Peyer's patch (tissue), 4 donors: ENCODE measurements at regions not wholly inside any gene's neighbourhood (a gene's known extent, or its start where the extent isn't known, plus 50 kb on each side); places are given as distances from the start of the nearest gene placed in this dataset.

ENCODE experiments used
- DNase-seq, 3 donors: peaks; one replicate each; pipeline ENCODE4 v3.0.0-alpha.2; 2017 to 2019
- H3K27ac ChIP-seq, 4 donors: fragments of 200-600 bp; sonication (generic); one replicate each; pipeline ENCODE4 v1.5.1; 2016 to 2019
- H3K27me3 ChIP-seq, 2 donors: fragments of 200-600 bp; sonication (generic); one replicate each; pipeline ENCODE4 v1.5.1; 2019
- H3K36me3 ChIP-seq, 3 donors: fragments of 200-600 bp; sonication (generic); one replicate each; pipeline ENCODE4 v1.5.1; 2016 to 2019
- H3K4me1 ChIP-seq, 4 donors: fragments of 200-600 bp; sonication (generic); one replicate each; pipeline ENCODE4 v1.5.1; 2016 to 2019
- H3K4me3 ChIP-seq, 4 donors: fragments of 200-600 bp; sonication (generic); 1 replicate in 3 of 4; 2 replicates in 1 of 4; pipeline ENCODE4 v1.5.1; 2016 to 2019; ENCODE audit warnings: mild to moderate bottlenecking in 1 of 4
- H3K9me3 ChIP-seq, 4 donors: fragments of 200-600 bp; sonication (generic); one replicate each; pipeline ENCODE4 v1.5.1; 2016 to 2019; ENCODE audit warnings: mild to moderate bottlenecking in 1 of 4
- POLR2A ChIP-seq, 2 donors: fragments of 450-650 bp; IDR thresholded peaks; one replicate each; pipeline ENCODE4 v1.5.1; 2017; ENCODE audit warnings: antibody characterized with exemption in 2 of 2, mild to moderate bottlenecking in 2 of 2, moderate library complexity in 2 of 2
- TF ChIP-seq, protein P1 (sequence below), 6 experiments: fragments of 450-650 bp in 4 of 6; fragments of 200-600 bp in 2 of 6; sonication (generic) in 1 of 6; IDR thresholded peaks; one replicate each; pipeline ENCODE4 v1.5.1; 2017 to 2019; ENCODE audit warnings: antibody characterized with exemption in 6 of 6, mild to moderate bottlenecking in 3 of 6, moderate library complexity in 1 of 6

DNA sequence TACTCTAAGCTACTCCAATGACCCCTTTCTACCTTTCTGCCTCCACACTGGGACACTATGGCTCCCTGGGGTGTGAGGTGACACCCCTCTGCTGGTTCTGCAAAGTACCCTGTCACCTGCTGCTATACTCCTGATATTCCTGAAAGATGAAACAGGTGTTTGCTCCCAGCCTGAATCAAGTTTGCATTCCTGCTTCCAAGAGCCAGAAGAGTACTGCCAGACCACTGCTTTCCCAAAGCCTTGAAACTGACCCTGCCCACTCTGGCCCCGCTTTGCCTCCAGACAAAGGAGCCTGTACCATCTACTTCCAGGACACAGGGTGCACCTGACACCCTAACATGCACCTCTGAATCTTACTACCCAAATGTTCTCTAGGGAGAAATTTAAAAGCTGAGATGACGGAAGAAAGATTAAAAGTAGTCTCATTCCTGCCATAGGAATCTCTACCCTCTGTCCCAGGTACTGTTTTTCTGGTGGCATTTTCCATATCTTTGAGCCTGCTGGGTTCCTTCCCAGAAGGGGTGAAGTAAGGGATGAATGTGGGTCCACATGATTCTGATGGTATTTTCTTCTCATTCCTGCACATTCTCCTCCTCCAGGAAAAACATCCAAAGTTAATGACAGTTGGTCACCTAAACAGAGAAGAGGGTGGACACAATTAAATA is 70.3 kb upstream of the DUSP10 start:
- H3K36me3 ChIP-seq: no peaks in the 10 kb centered on the region
- H3K4me3 ChIP-seq: no peak overlapping the region
- no peaks in the 10 kb centered on the region for H3K4me1 ChIP-seq
- TF ChIP-seq POLR2A (IDR thresholded peaks at IDR 0.05): no peak
- TF ChIP-seq, protein P1, sequence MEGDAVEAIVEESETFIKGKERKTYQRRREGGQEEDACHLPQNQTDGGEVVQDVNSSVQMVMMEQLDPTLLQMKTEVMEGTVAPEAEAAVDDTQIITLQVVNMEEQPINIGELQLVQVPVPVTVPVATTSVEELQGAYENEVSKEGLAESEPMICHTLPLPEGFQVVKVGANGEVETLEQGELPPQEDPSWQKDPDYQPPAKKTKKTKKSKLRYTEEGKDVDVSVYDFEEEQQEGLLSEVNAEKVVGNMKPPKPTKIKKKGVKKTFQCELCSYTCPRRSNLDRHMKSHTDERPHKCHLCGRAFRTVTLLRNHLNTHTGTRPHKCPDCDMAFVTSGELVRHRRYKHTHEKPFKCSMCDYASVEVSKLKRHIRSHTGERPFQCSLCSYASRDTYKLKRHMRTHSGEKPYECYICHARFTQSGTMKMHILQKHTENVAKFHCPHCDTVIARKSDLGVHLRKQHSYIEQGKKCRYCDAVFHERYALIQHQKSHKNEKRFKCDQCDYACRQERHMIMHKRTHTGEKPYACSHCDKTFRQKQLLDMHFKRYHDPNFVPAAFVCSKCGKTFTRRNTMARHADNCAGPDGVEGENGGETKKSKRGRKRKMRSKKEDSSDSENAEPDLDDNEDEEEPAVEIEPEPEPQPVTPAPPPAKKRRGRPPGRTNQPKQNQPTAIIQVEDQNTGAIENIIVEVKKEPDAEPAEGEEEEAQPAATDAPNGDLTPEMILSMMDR (IDR thresholded peaks at IDR 0.05): no peak
- H3K27me3 ChIP-seq: no peaks in the 10 kb centered on the region
- H3K27ac ChIP-seq: no peak overlapping the region
- no peak for DNase-seq
- no peaks in the 10 kb centered on the region for H3K9me3 ChIP-seq

DNA sequence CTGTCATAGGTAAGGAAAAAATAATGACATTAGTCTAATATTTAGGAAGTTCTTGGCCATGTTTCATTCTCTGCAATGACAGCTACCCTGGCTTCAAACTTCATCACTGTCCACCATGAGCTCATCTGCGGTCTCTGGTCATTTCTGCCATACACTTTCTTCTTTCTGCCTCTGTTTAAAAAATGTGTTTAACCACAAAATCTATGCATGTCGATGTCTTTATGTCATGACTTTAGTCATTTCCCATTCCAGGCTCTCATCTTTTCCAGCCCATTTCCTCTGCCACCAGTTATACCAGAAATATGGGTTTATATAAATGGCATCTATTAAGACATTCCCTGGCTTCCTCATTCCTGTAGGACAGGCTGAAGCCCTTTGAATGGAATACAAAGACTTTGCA is 68.5 kb upstream of the DUSP10 start:
- H3K27me3 ChIP-seq: no peaks in the 10 kb centered on the region
- no peaks in the 10 kb centered on the region for H3K4me1 ChIP-seq
- TF ChIP-seq, protein P1 (IDR thresholded peaks at IDR 0.05): no peak
- TF ChIP-seq POLR2A (IDR thresholded peaks at IDR 0.05): no peak
- H3K9me3 ChIP-seq: no peaks in the 10 kb centered on the region
- no peaks in the 10 kb centered on the region for H3K36me3 ChIP-seq
- H3K4me3 ChIP-seq: no peak overlapping the region
- H3K27ac ChIP-seq: no peak overlapping the region
- DNase-seq: no peak

DNA sequence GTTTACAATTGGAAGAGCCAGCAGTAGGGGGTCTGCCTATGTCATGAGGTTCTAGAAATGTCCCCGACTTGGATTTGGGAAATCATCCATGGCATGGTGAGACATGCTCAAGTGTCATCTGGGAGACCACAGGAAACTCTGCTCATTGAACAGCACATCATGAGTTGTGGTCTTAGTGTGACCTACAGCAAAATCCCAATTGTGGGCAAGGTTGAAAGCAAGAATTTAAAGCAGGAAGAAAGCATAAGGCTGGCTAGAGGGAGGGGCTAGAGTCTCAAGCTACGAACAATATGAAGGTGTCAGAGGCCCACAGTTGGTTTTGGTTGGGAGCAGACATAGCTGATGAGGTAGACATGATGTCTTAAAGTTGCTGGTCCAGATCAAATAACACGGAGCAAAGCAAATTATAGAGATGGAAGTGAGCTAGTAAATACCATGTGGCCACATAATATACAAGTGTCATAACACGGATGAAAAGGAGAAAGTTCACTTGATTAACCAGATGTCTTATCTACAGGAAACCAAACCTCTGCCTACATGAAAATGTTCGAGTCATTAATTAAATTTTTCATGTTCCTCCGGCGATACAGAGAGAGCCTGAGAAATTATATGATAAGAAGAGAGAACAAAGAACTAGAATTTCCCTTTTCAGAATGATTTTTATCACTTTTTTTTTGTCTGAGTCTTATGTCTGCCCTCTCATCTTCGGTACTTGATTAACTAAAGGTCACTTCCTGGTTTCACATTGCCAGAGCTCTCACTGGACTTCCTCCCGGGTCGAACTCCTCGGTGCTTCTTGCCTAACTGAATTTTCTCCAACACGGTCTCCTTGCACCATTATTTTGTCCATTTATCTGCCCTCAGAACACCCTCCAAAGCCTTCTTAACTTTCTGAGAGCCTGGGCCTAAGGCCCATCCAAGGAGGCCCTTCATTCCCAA is 67.5 kb upstream of the DUSP10 start:
- DNase-seq: no peak
- Histone ChIP-seq H3K4me3 (no peak overlapping the region), H3K4me1 (no peaks in the 10 kb centered on the region), H3K9me3 (no peaks in the 10 kb centered on the region), H3K36me3 (no peaks in the 10 kb centered on the region), H3K27ac (no peak overlapping the region), H3K27me3 (no peaks in the 10 kb centered on the region)
- no peak for TF ChIP-seq POLR2A (IDR thresholded peaks at IDR 0.05)
- TF ChIP-seq, protein P1 (IDR thresholded peaks at IDR 0.05): no peak

DNA sequence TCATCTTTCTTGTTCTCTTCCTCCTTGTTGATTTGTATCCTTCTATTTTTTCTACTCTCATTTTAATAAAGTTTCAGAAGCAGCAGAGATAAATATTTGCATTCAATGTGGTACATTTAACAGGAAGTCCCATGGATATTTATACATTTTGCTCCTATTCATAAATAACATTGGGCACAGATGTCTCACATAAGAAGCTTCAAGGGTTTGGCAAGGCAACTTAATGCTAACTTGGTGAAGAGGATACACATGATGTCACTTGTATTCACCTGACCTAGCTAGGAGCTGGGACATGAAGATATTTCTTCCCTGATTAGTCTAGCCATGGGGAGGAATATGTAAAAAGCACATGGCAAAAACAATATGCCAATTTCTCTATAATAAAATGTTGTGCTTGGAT is 65.1 kb upstream of the DUSP10 start:
- no peak overlapping the region for H3K27ac ChIP-seq
- no peaks in the 10 kb centered on the region for H3K4me1 ChIP-seq
- H3K27me3 ChIP-seq: no peaks in the 10 kb centered on the region
- DNase-seq: no peak
- no peaks in the 10 kb centered on the region for H3K36me3 ChIP-seq
- TF ChIP-seq, protein P1 (IDR thresholded peaks at IDR 0.05): no peak
- no peak for TF ChIP-seq POLR2A (IDR thresholded peaks at IDR 0.05)
- H3K9me3 ChIP-seq: no peaks in the 10 kb centered on the region
- no peak overlapping the region for H3K4me3 ChIP-seq

DNA sequence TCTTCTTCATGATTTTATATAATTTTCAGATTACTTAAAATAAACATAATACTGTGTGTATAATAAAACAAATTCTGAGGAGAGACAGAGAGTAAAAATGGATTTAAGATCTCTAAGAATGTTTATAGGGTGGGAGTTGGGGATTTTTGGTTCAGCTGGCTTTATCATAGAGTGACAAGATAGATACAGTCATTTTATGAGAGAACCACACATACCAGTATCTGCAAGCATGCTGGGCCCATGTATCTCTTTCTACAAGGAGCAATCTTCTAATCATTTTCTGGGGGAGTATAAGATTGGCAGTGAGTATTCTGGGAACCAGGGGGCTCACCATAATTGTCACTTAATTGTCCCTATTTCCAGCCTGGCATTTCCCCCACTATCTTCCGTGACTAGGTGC is 64.3 kb upstream of the DUSP10 start:
- DNase-seq: no peak
- Histone ChIP-seq H3K27ac (no peak overlapping the region), H3K36me3 (no peaks in the 10 kb centered on the region), H3K4me3 (no peak overlapping the region), H3K27me3 (no peaks in the 10 kb centered on the region), H3K9me3 (no peaks in the 10 kb centered on the region), H3K4me1 (no peaks in the 10 kb centered on the region)
- TF ChIP-seq, protein P1 (IDR thresholded peaks at IDR 0.05): no peak
- TF ChIP-seq POLR2A (IDR thresholded peaks at IDR 0.05): no peak
